Psoas muscle (tissue), 7 donors: ENCODE measurements at regions not wholly inside any gene's neighbourhood (a gene's known extent, or its start where the extent isn't known, plus 50 kb on each side); places are given as distances from the start of the nearest gene placed in this dataset.

ENCODE experiments used
- ATAC-seq, 4 donors: fragments of 200-7000 bp; cut with Tn5 transposase; one replicate each; pipeline ENCODE4 v1.9.1; 2020; ENCODE audit warnings: moderate library complexity in 3 of 4, mild to moderate bottlenecking in 2 of 4
- DNase-seq, 2 donors: peaks; one replicate each; pipeline ENCODE4 v3.0.0-alpha.2; 2020
- H3K27ac ChIP-seq: fragments of 200-600 bp; one replicate; pipeline ENCODE4 v1.8.0; 2022
- H3K27me3 ChIP-seq, 3 donors: fragments of 200-600 bp in 1 of 3; one replicate each; pipeline versions ENCODE4 v1.6.1 to v1.8.0; 2013 to 2022; ENCODE audit warnings: low read length in 2 of 3, mild to moderate bottlenecking in 2 of 3, moderate library complexity in 1 of 3; ENCODE audit not compliant: insufficient read depth in 3 of 3
- H3K36me3 ChIP-seq, 2 donors: fragments of 200-600 bp in 1 of 2; one replicate each; pipeline versions ENCODE4 v1.6.1 to v1.8.0; 2013 to 2022; ENCODE audit warnings: low read depth in 1 of 2, mild to moderate bottlenecking in 1 of 2, moderate library complexity in 1 of 2; ENCODE audit not compliant: insufficient read depth in 1 of 2
- H3K4me1 ChIP-seq: fragments of 200-600 bp; one replicate; pipeline ENCODE4 v1.8.0; 2022
- H3K4me3 ChIP-seq: fragments of 200-600 bp; one replicate; pipeline ENCODE4 v1.8.0; 2022; ENCODE audit warnings: mild to moderate bottlenecking
- H3K9me3 ChIP-seq: fragments of 200-600 bp; one replicate; pipeline ENCODE4 v1.8.0; 2022
- CTCF ChIP-seq: fragments of 200-600 bp; IDR thresholded peaks from one replicate; pipeline ENCODE4 v1.8.0; 2022; ENCODE audit warnings: antibody characterized with exemption
- WGBS, 3 donors: extraction: QIAGEN DNeasy Blood & Tissue Kit; methylation state at CpG; one replicate each; pipeline versions ENCODE4 v1.1.6 to v1.1.7; 2013; 5-methylcytosine and 5-hydroxymethylcytosine counted together
- intact Hi-C, 2 donors: fragments of 100-400 bp; cut with DNase I; formaldehyde crosslinking; loops; one replicate each; pipeline versions ENCODE4 v1.11.0 to v1.14.2; 2022
- donor health status: healthy with polysubstance abuse.
- donor health status: DM: no; HTN: no; CAD: no; lungs with moderate emphysema.
- donor health status: Bipolar disorder and iron deficiency.
- donor health status: healthy.
- donor health status: DM: yes; HTN: yes; CAD: no.
- donor health status: DM: no; HTN: no; CAD: no.
- donor health status: DM: yes; HTN: yes; CAD: no.

DNA sequence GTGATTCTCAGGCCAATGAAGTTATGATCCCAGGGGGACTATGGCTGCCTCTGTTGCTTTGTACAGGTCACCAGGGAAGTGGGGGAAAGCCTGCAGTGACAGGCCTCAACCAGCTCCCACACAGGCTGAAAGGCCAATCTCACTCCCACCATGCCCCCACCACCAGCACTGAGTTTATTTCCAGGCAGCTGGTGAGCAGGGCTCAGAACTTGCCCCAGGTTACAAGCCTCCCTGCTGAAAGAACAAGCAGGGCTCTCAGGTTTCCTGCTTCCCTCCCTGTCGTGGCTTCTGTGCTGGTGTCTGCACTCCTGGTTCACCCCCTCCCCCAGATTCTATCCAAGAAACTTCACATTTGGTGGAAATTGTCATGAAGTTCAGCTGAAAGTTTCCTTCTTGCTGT, 260.3 kb downstream of the CCDC59 start:
- H3K4me3 ChIP-seq, result no peak overlapping the region
- no peaks in the 10 kb centered on the region for H3K9me3 ChIP-seq
- WGBS, 3 donors, result 0 to 4% (median 3%) methylated on average over 1 of the region's 1 CpG
- DNase-seq, result no peak
- intact Hi-C loops, result no loop called here
- no peaks in the 10 kb centered on the region for H3K4me1 ChIP-seq
- H3K36me3 ChIP-seq, result no peaks in the 10 kb centered on the region
- H3K27me3 ChIP-seq, result peaks cover 0 to 3% (median 0%) of the 10 kb centered on the region in 3 donors
- TF ChIP-seq CTCF, result no peak
- H3K27ac ChIP-seq, result no peak overlapping the region
- no peak for ATAC-seq

DNA sequence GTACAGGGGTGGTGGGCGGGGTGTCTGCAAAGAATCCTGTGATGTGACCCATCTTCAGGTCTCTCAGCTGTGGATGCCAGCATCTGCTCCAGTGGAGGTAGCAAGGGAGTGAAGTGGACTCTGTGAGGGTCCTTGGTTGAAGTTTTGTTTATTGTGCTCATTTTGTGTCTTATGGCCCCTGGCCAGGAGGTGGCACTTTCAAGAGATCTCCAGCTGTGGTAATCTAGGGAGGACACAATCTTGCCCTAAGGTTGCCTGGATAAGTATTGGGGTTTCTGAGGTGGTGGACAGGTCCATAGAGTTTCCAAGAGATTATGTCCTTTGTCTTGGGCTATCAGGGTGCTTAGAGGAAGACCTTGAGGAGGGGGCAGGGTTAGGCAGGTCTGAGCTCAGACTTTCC, 260.7 kb downstream of the CCDC59 start:
- H3K4me1 ChIP-seq, result no peaks in the 10 kb centered on the region
- H3K27ac ChIP-seq, result no peak overlapping the region
- WGBS, 3 donors, result 50 to 88% (median 74%) methylated on average over 1 of the region's 1 CpG
- no peaks in the 10 kb centered on the region for H3K36me3 ChIP-seq
- no peaks in the 10 kb centered on the region for H3K9me3 ChIP-seq
- peaks cover 0 to 3% (median 0%) of the 10 kb centered on the region in 3 donors for H3K27me3 ChIP-seq
- no peak overlapping the region for H3K4me3 ChIP-seq
- DNase-seq (no peak), ATAC-seq (no peak)
- intact Hi-C loops, result no loop called here
- TF ChIP-seq CTCF, result no peak

DNA sequence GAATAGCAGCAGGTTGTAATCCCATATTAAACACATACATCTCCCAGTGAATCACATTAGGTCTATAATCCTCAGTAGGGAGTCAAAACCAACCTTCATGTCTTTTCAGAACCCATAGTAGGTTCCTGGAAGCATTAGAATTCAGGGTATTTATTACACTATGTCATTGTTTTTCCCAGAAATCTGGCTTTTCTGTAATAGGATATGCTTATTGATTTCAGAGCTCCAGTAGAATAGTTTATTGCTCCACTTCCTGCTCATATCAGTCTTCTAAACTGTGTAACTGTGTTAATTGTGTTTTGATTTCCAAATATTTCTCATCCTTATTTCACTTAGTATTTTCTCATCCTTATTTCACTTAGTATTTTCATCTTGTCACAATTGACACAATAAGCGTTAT, 268.0 kb downstream of the CCDC59 start:
- H3K36me3 ChIP-seq, result no peaks in the 10 kb centered on the region
- DNase-seq, result no peak
- intact Hi-C loops, result no loop called here
- no peak for ATAC-seq
- H3K4me3 ChIP-seq, result no peak overlapping the region
- H3K27ac ChIP-seq, result no peak overlapping the region
- peaks cover under 1% of the 10 kb centered on the region for H3K9me3 ChIP-seq
- no peaks in the 10 kb centered on the region for H3K27me3 ChIP-seq
- WGBS, 3 donors, result 92 to 95% (median 92%) methylated on average over 1 of the region's 1 CpG
- no peak for TF ChIP-seq CTCF
- no peaks in the 10 kb centered on the region for H3K4me1 ChIP-seq

GRCh38 chr12:82089369-82090121, 268.6 kb downstream of the CCDC59 start:
- Histone ChIP-seq H3K27me3 (no peaks in the 10 kb centered on the region), H3K27ac (no peak overlapping the region), H3K4me1 (no peaks in the 10 kb centered on the region), H3K9me3 (peaks cover 7% of the 10 kb centered on the region), H3K4me3 (no peak overlapping the region), H3K36me3 (no peaks in the 10 kb centered on the region)
- DNase-seq (no peak), ATAC-seq (no peak)
- no peak for TF ChIP-seq CTCF
- WGBS, 3 donors, result 75 to 76% (median 75%) methylated on average over 7 of the region's 7 CpGs
- intact Hi-C loops, result no loop called here

DNA sequence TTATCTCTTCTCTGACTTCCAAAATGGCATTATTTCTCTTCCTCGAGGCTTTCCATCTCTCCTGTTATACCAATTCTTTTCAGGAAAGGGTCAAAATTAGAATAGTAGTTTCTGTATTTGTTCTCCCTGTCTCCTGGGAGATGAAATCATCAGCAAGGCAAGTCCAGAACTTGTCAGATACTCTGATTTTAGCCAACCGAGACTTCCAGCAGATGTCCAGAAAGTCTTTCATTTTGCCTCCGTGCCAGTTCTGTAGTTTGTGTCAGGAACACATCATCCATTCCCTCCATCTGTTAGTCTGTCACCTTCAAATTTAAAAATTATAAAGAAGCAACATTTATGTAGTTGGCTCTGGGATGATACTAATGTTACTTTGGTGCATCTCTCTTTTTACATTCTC, 275.7 kb downstream of the CCDC59 start:
- no peaks in the 10 kb centered on the region for H3K4me1 ChIP-seq
- no peaks in the 10 kb centered on the region for H3K27me3 ChIP-seq
- no peaks in the 10 kb centered on the region for H3K36me3 ChIP-seq
- DNase-seq (no peak), ATAC-seq (no peak)
- WGBS, 3 donors, result 40 to 64% (median 41%) methylated on average over 3 of the region's 3 CpGs
- peaks cover 12% of the 10 kb centered on the region for H3K9me3 ChIP-seq
- intact Hi-C loops, result no loop called here
- no peak for TF ChIP-seq CTCF
- H3K27ac ChIP-seq, result no peak overlapping the region
- no peak overlapping the region for H3K4me3 ChIP-seq
